PC-9 (cell line): ENCODE measurements at regions not wholly inside any gene's neighbourhood (a gene's known extent, or its start where the extent isn't known, plus 50 kb on each side); places are given as distances from the start of the nearest gene placed in this dataset.

Experiments
- BruUV-seq: library from RNA; stranded (reverse); fragments of 400-500 nt; replicated peaks from 2 replicates; lab custom pipeline; 2021; lab: Mats Ljungman, UMichigan
- CTCF ChIA-PET: fragments of 300-600 bp; sonication (Branson Sonifier 250); formaldehyde crosslinking; loops from one replicate; lab custom pipeline; 2022; ENCODE audit warnings: antibody characterized with exemption; lab: Charles Lee
- POLR2A ChIA-PET: fragments of 300-600 bp; sonication (Branson Sonifier 250); formaldehyde crosslinking; loops from one replicate; lab custom pipeline; 2022; ENCODE audit warnings: antibody characterized with exemption; ENCODE audit not compliant: unreplicated experiment; lab: Charles Lee
- DNase-seq, 2 experiments: peaks; one replicate each; pipeline versions ENCODE4 v3.0.0 to v3.0.0-alpha.2; 2015 to 2022; ENCODE audit warnings: mixed read lengths in 1 of 2
- H2AFZ ChIP-seq: fragments of 200-600 bp; sonication (generic); 2 replicates; pipeline ENCODE4 v1.8.1; 2017; ENCODE audit warnings: antibody characterized with exemption
- H3F3A ChIP-seq: fragments of 200-600 bp; sonication (generic); 2 replicates; pipeline ENCODE4 v1.8.1; 2017; ENCODE audit warnings: antibody characterized with exemption, mild to moderate bottlenecking, low read depth; ENCODE audit not compliant: insufficient read depth
- H3K27ac ChIP-seq: fragments of 200-600 bp; sonication (generic); 2 replicates; pipeline ENCODE4 v1.6.1; 2016; ENCODE audit warnings: mixed run types
- H3K27me3 ChIP-seq: fragments of 200-600 bp; sonication (generic); 2 replicates; pipeline ENCODE4 v1.6.1; 2016; ENCODE audit warnings: low read depth, mixed run types; ENCODE audit not compliant: insufficient read depth
- H3K36me3 ChIP-seq: fragments of 200-600 bp; sonication (generic); 2 replicates; pipeline ENCODE4 v1.6.1; 2016; ENCODE audit warnings: low read depth, mixed run types
- H3K4me1 ChIP-seq: fragments of 200-600 bp; sonication (generic); replicated peaks from 2 replicates; pipeline ENCODE4 v1.6.1; 2016; ENCODE audit warnings: mixed run types; ENCODE audit not compliant: insufficient read depth
- H3K4me2 ChIP-seq: fragments of 200-600 bp; sonication (generic); 2 replicates; pipeline ENCODE4 v1.6.1; 2017; ENCODE audit warnings: mixed run types
- H3K4me3 ChIP-seq: fragments of 200-600 bp; sonication (generic); 2 replicates; pipeline ENCODE4 v1.6.1; 2016; ENCODE audit warnings: mixed run types
- H3K79me2 ChIP-seq: fragments of 200-600 bp; sonication (generic); 2 replicates; pipeline ENCODE4 v1.6.1; 2017; ENCODE audit warnings: low read depth, mixed run types
- H3K9me2 ChIP-seq: fragments of 200-600 bp; sonication (generic); 2 replicates; pipeline ENCODE4 v1.8.1; 2017; ENCODE audit warnings: mild to moderate bottlenecking; ENCODE audit not compliant: insufficient read depth
- H3K9me3 ChIP-seq: fragments of 200-600 bp; sonication (generic); 2 replicates; pipeline ENCODE4 v1.8.1; 2016; ENCODE audit warnings: low read depth; ENCODE audit not compliant: insufficient read depth
- H4K20me1 ChIP-seq: fragments of 200-600 bp; sonication (generic); 2 replicates; pipeline ENCODE4 v1.8.1; 2017; ENCODE audit not compliant: insufficient read depth
- CTCF ChIP-seq: fragments of 200-600 bp; sonication (generic); conservative IDR thresholded peaks from 2 replicates; pipeline ENCODE4 v1.6.1; 2017; ENCODE audit warnings: mixed run types, antibody characterized with exemption, mild to moderate bottlenecking, moderate library complexity
- EZH2 ChIP-seq: fragments of 200-600 bp; sonication (generic); IDR thresholded peaks from 2 replicates; pipeline ENCODE4 v1.8.0; 2017; ENCODE audit warnings: antibody characterized with exemption, low read depth
- intact Hi-C: fragments of 100-400 bp; cut with micrococcal nuclease; formaldehyde crosslinking; loops from one replicate; pipeline ENCODE4 v1.10.0; 2022; ENCODE audit not compliant: unreplicated experiment

GRCh38 chr20:62539198-62540045 is 63.6 kb upstream of the GATA5 start:
- Histone ChIP-seq H3K4me3 (no peak overlapping the region), H3K4me2 (no peak overlapping the region), H3K9me3 (no peaks in the 10 kb centered on the region), H3K27me3 (peaks cover 92% of the 10 kb centered on the region), H2AFZ (no peak overlapping the region), H3K27ac (no peak overlapping the region), H4K20me1 (no peaks in the 10 kb centered on the region), H3K9me2 (no peaks in the 10 kb centered on the region), H3K36me3 (no peaks in the 10 kb centered on the region), H3K79me2 (no peaks in the 10 kb centered on the region), H3K4me1 (no peaks in the 10 kb centered on the region), H3F3A (no peaks in the 10 kb centered on the region)
- intact Hi-C loops = no loop called here
- TF ChIP-seq CTCF (no peak), EZH2 (no peak)
- BruUV-seq = no TSS peak
- ChIA-PET CTCF (interaction anchor here (0.7 to 0.8 kb wide), 2 partner anchors 37 to 92 kb away, joined by 3 to 13 read pairs; no protein-coding TSS in a partner anchor), POLR2A (interaction anchor here (0.7 kb wide), 3 partner anchors 25 to 115 kb away, joined by 3 to 4 read pairs (median 4); no protein-coding TSS in a partner anchor)
- no peak for DNase-seq

GRCh38 chr20:62540504-62540903 is 64.7 kb upstream of the GATA5 start:
- Histone ChIP-seq H3K27me3 (peaks cover 96% of the 10 kb centered on the region), H3K9me2 (no peaks in the 10 kb centered on the region), H3K4me2 (no peak overlapping the region), H3K27ac (no peak overlapping the region), H3K4me1 (no peaks in the 10 kb centered on the region), H3F3A (no peaks in the 10 kb centered on the region), H3K36me3 (no peaks in the 10 kb centered on the region), H3K4me3 (no peak overlapping the region), H3K9me3 (no peaks in the 10 kb centered on the region), H3K79me2 (no peaks in the 10 kb centered on the region), H2AFZ (no peak overlapping the region), H4K20me1 (no peaks in the 10 kb centered on the region)
- intact Hi-C loops = no loop called here
- ChIA-PET CTCF (interaction anchor here (0.8 kb wide), 1 partner anchor 38 kb away, joined by 3 read pairs; no protein-coding TSS in a partner anchor), POLR2A (no interaction called here)
- DNase-seq = no peak
- no TSS peak for BruUV-seq
- TF ChIP-seq EZH2 = no peak
- TF ChIP-seq CTCF = no peak

- no TSS peak for BruUV-seq
Observed at GRCh38 chr20:62542862-62543261, 67.1 kb upstream of the GATA5 start.

More at GRCh38 chr20:62542862-62543261, 67.1 kb upstream of the GATA5 start:
- Histone ChIP-seq H4K20me1 (no peaks in the 10 kb centered on the region), H3K36me3 (no peaks in the 10 kb centered on the region), H3K4me2 (no peak overlapping the region), H2AFZ (no peak overlapping the region), H3K79me2 (no peaks in the 10 kb centered on the region), H3K27ac (no peak overlapping the region), H3K9me3 (no peaks in the 10 kb centered on the region), H3F3A (no peaks in the 10 kb centered on the region), H3K27me3 (peaks cover 97% of the 10 kb centered on the region), H3K4me1 (no peaks in the 10 kb centered on the region), H3K4me3 (no peak overlapping the region), H3K9me2 (no peaks in the 10 kb centered on the region)
- intact Hi-C loops = no loop called here
- ChIA-PET CTCF (interaction anchor here (0.6 kb wide), 1 partner anchor 27 kb away, joined by 3 read pairs; no protein-coding TSS in a partner anchor), POLR2A (no interaction called here)
- DNase-seq = no peak
- TF ChIP-seq EZH2 (no peak), CTCF (no peak)
